HCT116 (cell line): ENCODE measurements at regions not wholly inside any gene's neighbourhood (a gene's known extent, or its start where the extent isn't known, plus 50 kb on each side); places are given as distances from the start of the nearest gene placed in this dataset.

Experiments used
- ATAC-seq: fragments of 200-7000 bp; cut with Tn5 transposase; 2 replicates; pipeline ENCODE4 v1.9.1; 2020; ENCODE audit warnings: mild to moderate bottlenecking, moderate library complexity
- BruUV-seq: library from RNA; stranded (reverse); fragments of 400-500 nt; replicated peaks from 2 replicates; lab custom pipeline; 2021; lab: Mats Ljungman, UMichigan
- CTCF ChIA-PET: fragments of 300-600 bp; sonication (Branson Sonifier 250); formaldehyde crosslinking; loops from one replicate; lab custom pipeline; 2021; ENCODE audit warnings: antibody characterized with exemption; lab: Charles Lee
- POLR2A ChIA-PET: fragments of 300-600, 350-600 bp; sonication (Branson Sonifier 250); formaldehyde crosslinking; loops from one replicate; lab custom pipeline; 2021; ENCODE audit warnings: antibody characterized with exemption; lab: Charles Lee
- RAD21 ChIA-PET, 2 experiments: fragments of 300-600 bp; sonication (Branson Sonifier 250); formaldehyde crosslinking; loops; one replicate each; lab custom pipeline; 2023; ENCODE audit warnings: low total read pairs in 2 of 2; ENCODE audit not compliant: uncharacterized antibody in 2 of 2, unreplicated experiment in 2 of 2, low non-redundant PET in 1 of 2; lab: Charles Lee
- DNase-seq: peaks from one replicate; pipeline ENCODE4 v3.0.0-alpha.2; 2010; ENCODE audit warnings: low read depth, low spot score
- H2AFZ ChIP-seq: fragments of 200-600 bp; shearing (Covaris generic), sonication (generic); 2 replicates; pipeline ENCODE4 v1.6.1; 2017; ENCODE audit warnings: low read depth, mixed run types, mixed read lengths, antibody characterized with exemption, low read length; ENCODE audit not compliant: poor library complexity, severe bottlenecking
- H3K27ac ChIP-seq: 2 replicates; pipeline ENCODE4 v1.5.1; 2012; ENCODE audit warnings: low read depth, low read length
- H3K27me3 ChIP-seq: fragments of 200-600 bp; sonication (generic); 2 replicates; pipeline ENCODE4 v1.6.1; 2016; ENCODE audit warnings: mixed run types, low read length, mixed read lengths; ENCODE audit not compliant: insufficient read depth
- H3K36me3 ChIP-seq, 2 experiments: fragments of 200-500 bp in 1 of 2; fragments of 200-600 bp in 1 of 2; sonication (Bioruptor generic) in 1 of 2; sonication (generic) in 1 of 2; 2 replicates each; pipeline versions ENCODE4 v1.5.1 to v1.6.1; 2014 to 2016; ENCODE audit warnings: low read length in 2 of 2, inconsistent platforms in 1 of 2, mixed read lengths in 1 of 2, mixed run types in 1 of 2; ENCODE audit not compliant: insufficient read depth in 2 of 2, control insufficient read depth in 1 of 2
- H3K4me1 ChIP-seq, 2 experiments: fragments of 200-600 bp in 1 of 2; sonication (generic) in 1 of 2; 2 replicates each; pipeline versions ENCODE4 v1.5.1 to v1.6.1; 2012 to 2017; ENCODE audit warnings: low read length in 2 of 2, inconsistent platforms in 1 of 2, mild to moderate bottlenecking in 1 of 2, mixed read lengths in 1 of 2, mixed run types in 1 of 2, moderate library complexity in 1 of 2; ENCODE audit not compliant: insufficient read depth in 2 of 2, control insufficient read depth in 1 of 2
- H3K4me2 ChIP-seq: fragments of 200-600 bp; sonication (generic); 2 replicates; pipeline ENCODE4 v1.6.1; 2017; ENCODE audit warnings: mixed run types, low read length, mixed read lengths
- H3K4me3 ChIP-seq, 2 experiments: fragments of 200-600 bp in 1 of 2; sonication (generic) in 1 of 2; replicated peaks in 1 of 2; 2 replicates each; pipeline ENCODE4 v1.5.1; 2011 to 2016; ENCODE audit warnings: low read length in 2 of 2, control low read depth in 1 of 2, low read depth in 1 of 2, mild to moderate bottlenecking in 1 of 2, mixed read lengths in 1 of 2, mixed run types in 1 of 2
- H3K79me2 ChIP-seq: fragments of 200-600 bp; sonication (generic); 2 replicates; pipeline ENCODE4 v1.6.1; 2017; ENCODE audit warnings: mild to moderate bottlenecking, mixed run types, low read length, moderate library complexity, mixed read lengths; ENCODE audit not compliant: insufficient read depth
- H3K9ac ChIP-seq: fragments of 200-600 bp; sonication (generic); 2 replicates; pipeline ENCODE4 v1.6.1; 2016; ENCODE audit warnings: low read length, mixed read lengths
- H3K9me2 ChIP-seq: fragments of 200-600 bp; sonication (generic), shearing (Covaris generic); 2 replicates; pipeline ENCODE4 v1.6.1; 2017; ENCODE audit warnings: mixed run types, mild to moderate bottlenecking, moderate library complexity; ENCODE audit not compliant: insufficient read depth
- H3K9me3 ChIP-seq, 2 experiments: fragments of 200-500 bp in 1 of 2; fragments of 200-600 bp in 1 of 2; sonication (Bioruptor generic) in 1 of 2; sonication (generic) in 1 of 2; 2 replicates each; pipeline ENCODE4 v1.6.1; 2014 to 2017; ENCODE audit warnings: low read length in 2 of 2, mixed read lengths in 2 of 2, inconsistent platforms in 1 of 2, low read depth in 1 of 2, mild to moderate bottlenecking in 1 of 2, mixed run types in 1 of 2, moderate library complexity in 1 of 2; ENCODE audit not compliant: control insufficient read depth in 1 of 2, insufficient read depth in 1 of 2
- H4K20me1 ChIP-seq: fragments of 200-600 bp; sonication (generic), shearing (Covaris generic); 2 replicates; pipeline ENCODE4 v1.6.1; 2017; ENCODE audit warnings: mixed run types, mild to moderate bottlenecking, moderate library complexity; ENCODE audit not compliant: insufficient read depth
- CBX3 ChIP-seq: IDR thresholded peaks from 2 replicates; pipeline ENCODE4 v1.6.1; 2012; ENCODE audit warnings: low read depth
- CEBPB ChIP-seq: IDR thresholded peaks from 2 replicates; pipeline ENCODE4 v1.6.1; 2012; ENCODE audit warnings: low read depth
- ELF1 ChIP-seq: IDR thresholded peaks from 2 replicates; pipeline ENCODE4 v1.6.1; 2012; ENCODE audit warnings: low read depth, borderline replicate concordance
- EZH2 ChIP-seq: fragments of 200-600 bp; sonication (generic); IDR thresholded peaks from 2 replicates; pipeline ENCODE4 v1.6.1; 2017; ENCODE audit warnings: antibody characterized with exemption, mixed run types
- EZH2phosphoT487 ChIP-seq: fragments of 200-600 bp; IDR thresholded peaks from 2 replicates; pipeline ENCODE4 v1.6.1; 2018; ENCODE audit warnings: antibody characterized with exemption, borderline replicate concordance
- FOSL1 ChIP-seq: IDR thresholded peaks from 2 replicates; pipeline ENCODE4 v1.6.1; 2012; ENCODE audit warnings: low read depth
- JUND ChIP-seq: IDR thresholded peaks from 2 replicates; pipeline ENCODE4 v1.6.1; 2012
- POLR2A ChIP-seq: IDR thresholded peaks from 2 replicates; pipeline ENCODE4 v1.7.0; 2011; ENCODE audit warnings: borderline replicate concordance; ENCODE audit not compliant: insufficient read depth, insufficient read length; ENCODE audit errors: extremely low read depth
- POLR2AphosphoS5 ChIP-seq: IDR thresholded peaks from 2 replicates; pipeline ENCODE4 v1.6.1; 2011; ENCODE audit warnings: mild to moderate bottlenecking, low read depth, low read length, moderate library complexity
- REST ChIP-seq: IDR thresholded peaks from 2 replicates; pipeline ENCODE4 v1.6.1; 2012; ENCODE audit warnings: low read depth
- SIN3A ChIP-seq: IDR thresholded peaks from 2 replicates; pipeline ENCODE4 v1.6.1; 2012; ENCODE audit warnings: low read depth
- SP1 ChIP-seq: IDR thresholded peaks from 2 replicates; pipeline ENCODE4 v1.6.1; 2012; ENCODE audit warnings: low read depth
- SRF ChIP-seq: IDR thresholded peaks from 2 replicates; pipeline ENCODE4 v1.6.1; 2012; ENCODE audit warnings: low read depth
- TCF7L2 ChIP-seq: IDR thresholded peaks from 2 replicates; pipeline ENCODE4 v1.7.0; 2011; ENCODE audit warnings: borderline replicate concordance, inconsistent platforms; ENCODE audit not compliant: insufficient read depth, insufficient read length; ENCODE audit errors: extremely low read depth
- ZFX ChIP-seq: fragments of 450-650 bp; IDR thresholded peaks from 2 replicates; pipeline ENCODE4 v1.6.1; 2017
- ZNF274 ChIP-seq: fragments of 200-500 bp; sonication (Bioruptor generic); IDR thresholded peaks from 2 replicates; pipeline ENCODE4 v1.6.1; 2014; ENCODE audit warnings: mild to moderate bottlenecking, low read depth, low read length, inconsistent platforms
- intact Hi-C: fragments of 100-400 bp; cut with micrococcal nuclease; formaldehyde crosslinking; loops from 2 replicates; pipeline ENCODE4 v1.10.0; 2022
- TF ChIP-seq, protein P1 (sequence below): IDR thresholded peaks from 2 replicates; pipeline ENCODE4 v1.6.1; 2011; ENCODE audit warnings: mild to moderate bottlenecking, low read length, moderate library complexity; ENCODE audit not compliant: insufficient replicate concordance; ENCODE audit errors: extremely low read depth
- TF ChIP-seq, protein P2 (sequence below): IDR thresholded peaks from 2 replicates; pipeline ENCODE4 v1.6.1; 2012
- TF ChIP-seq, protein P3 (sequence below): IDR thresholded peaks from 2 replicates; pipeline ENCODE4 v1.6.1; 2012
- TF ChIP-seq, protein P4 (sequence below), 3 experiments: fragments of 200-600 bp in 1 of 3; sonication (generic) in 1 of 3; IDR thresholded peaks in 2 of 3; conservative IDR thresholded peaks in 1 of 3; 2 replicates each; pipeline ENCODE4 v1.5.1; 2012 to 2017; ENCODE audit warnings: low read depth in 2 of 3, low read length in 2 of 3, antibody characterized with exemption in 1 of 3, borderline replicate concordance in 1 of 3, control low read depth in 1 of 3, mild to moderate bottlenecking in 1 of 3, mixed read lengths in 1 of 3, mixed run types in 1 of 3, moderate library complexity in 1 of 3; ENCODE audit not compliant: insufficient read depth in 1 of 3

GRCh38 chr2:177051278-177051677 is 161.3 kb upstream of the HNRNPA3 start:
- RAD21 ChIA-PET, result no interaction called here
- H3K27me3 ChIP-seq, result peaks cover 41% of the 10 kb centered on the region
- DNase-seq (no peak), ATAC-seq (no peak)
- H3K4me2 ChIP-seq, result no peak overlapping the region
- no peaks in the 10 kb centered on the region for H3K4me1 ChIP-seq
- no peaks in the 10 kb centered on the region for H4K20me1 ChIP-seq
- H3K36me3 ChIP-seq, result no peaks in the 10 kb centered on the region
- CTCF ChIA-PET, result no interaction called here
- POLR2A ChIA-PET, result no interaction called here
- H3K9me3 ChIP-seq, result no peaks in the 10 kb centered on the region
- intact Hi-C loops, result no loop called here
- H3K27ac ChIP-seq, result no peak overlapping the region
- no TSS peak for BruUV-seq
- no peak overlapping the region for H3K4me3 ChIP-seq
- H2AFZ ChIP-seq, result no peak overlapping the region
- TF ChIP-seq SIN3A, result no peak
- no peak for TF ChIP-seq ZFX
- no peak for TF ChIP-seq FOSL1
- TF ChIP-seq SP1, result no peak
- no peak for TF ChIP-seq CEBPB
- TF ChIP-seq EZH2phosphoT487, result no peak
- no peak for TF ChIP-seq TCF7L2
- TF ChIP-seq CBX3, result no peak
- TF ChIP-seq, protein P1, sequence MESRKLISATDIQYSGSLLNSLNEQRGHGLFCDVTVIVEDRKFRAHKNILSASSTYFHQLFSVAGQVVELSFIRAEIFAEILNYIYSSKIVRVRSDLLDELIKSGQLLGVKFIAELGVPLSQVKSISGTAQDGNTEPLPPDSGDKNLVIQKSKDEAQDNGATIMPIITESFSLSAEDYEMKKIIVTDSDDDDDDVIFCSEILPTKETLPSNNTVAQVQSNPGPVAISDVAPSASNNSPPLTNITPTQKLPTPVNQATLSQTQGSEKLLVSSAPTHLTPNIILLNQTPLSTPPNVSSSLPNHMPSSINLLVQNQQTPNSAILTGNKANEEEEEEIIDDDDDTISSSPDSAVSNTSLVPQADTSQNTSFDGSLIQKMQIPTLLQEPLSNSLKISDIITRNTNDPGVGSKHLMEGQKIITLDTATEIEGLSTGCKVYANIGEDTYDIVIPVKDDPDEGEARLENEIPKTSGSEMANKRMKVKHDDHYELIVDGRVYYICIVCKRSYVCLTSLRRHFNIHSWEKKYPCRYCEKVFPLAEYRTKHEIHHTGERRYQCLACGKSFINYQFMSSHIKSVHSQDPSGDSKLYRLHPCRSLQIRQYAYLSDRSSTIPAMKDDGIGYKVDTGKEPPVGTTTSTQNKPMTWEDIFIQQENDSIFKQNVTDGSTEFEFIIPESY, result no peak
- no peak for TF ChIP-seq REST
- no peak for TF ChIP-seq SRF
- no peak for TF ChIP-seq EZH2
- no peak for TF ChIP-seq POLR2AphosphoS5
- TF ChIP-seq POLR2A, result no peak
- TF ChIP-seq, protein P2, sequence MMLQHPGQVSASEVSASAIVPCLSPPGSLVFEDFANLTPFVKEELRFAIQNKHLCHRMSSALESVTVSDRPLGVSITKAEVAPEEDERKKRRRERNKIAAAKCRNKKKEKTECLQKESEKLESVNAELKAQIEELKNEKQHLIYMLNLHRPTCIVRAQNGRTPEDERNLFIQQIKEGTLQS, result no peak
- TF ChIP-seq, protein P3, sequence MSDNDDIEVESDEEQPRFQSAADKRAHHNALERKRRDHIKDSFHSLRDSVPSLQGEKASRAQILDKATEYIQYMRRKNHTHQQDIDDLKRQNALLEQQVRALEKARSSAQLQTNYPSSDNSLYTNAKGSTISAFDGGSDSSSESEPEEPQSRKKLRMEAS, result no peak
- TF ChIP-seq ZNF274, result no peak
- TF ChIP-seq JUND, result no peak
- TF ChIP-seq ELF1, result no peak
- TF ChIP-seq, protein P4, sequence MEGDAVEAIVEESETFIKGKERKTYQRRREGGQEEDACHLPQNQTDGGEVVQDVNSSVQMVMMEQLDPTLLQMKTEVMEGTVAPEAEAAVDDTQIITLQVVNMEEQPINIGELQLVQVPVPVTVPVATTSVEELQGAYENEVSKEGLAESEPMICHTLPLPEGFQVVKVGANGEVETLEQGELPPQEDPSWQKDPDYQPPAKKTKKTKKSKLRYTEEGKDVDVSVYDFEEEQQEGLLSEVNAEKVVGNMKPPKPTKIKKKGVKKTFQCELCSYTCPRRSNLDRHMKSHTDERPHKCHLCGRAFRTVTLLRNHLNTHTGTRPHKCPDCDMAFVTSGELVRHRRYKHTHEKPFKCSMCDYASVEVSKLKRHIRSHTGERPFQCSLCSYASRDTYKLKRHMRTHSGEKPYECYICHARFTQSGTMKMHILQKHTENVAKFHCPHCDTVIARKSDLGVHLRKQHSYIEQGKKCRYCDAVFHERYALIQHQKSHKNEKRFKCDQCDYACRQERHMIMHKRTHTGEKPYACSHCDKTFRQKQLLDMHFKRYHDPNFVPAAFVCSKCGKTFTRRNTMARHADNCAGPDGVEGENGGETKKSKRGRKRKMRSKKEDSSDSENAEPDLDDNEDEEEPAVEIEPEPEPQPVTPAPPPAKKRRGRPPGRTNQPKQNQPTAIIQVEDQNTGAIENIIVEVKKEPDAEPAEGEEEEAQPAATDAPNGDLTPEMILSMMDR (IDR thresholded peaks at IDR 0.05 in 2 of 3, conservative IDR thresholded peaks at IDR 0.05 in 1 of 3; ENCODE audit: borderline replicate concordance in 1 of 3, insufficient read depth in 1 of 3, low read depth in 2 of 3, low read length in 2 of 3), result no peak
- no peaks in the 10 kb centered on the region for H3K9me2 ChIP-seq
- H3K79me2 ChIP-seq, result no peaks in the 10 kb centered on the region
- H3K9ac ChIP-seq, result no peak overlapping the region
